ENCODE measurements at regions not wholly inside any gene's neighbourhood (a gene's known extent, or its start where the extent isn't known, plus 50 kb on each side); places are given as distances from the start of the nearest gene placed in this dataset.

DNA sequence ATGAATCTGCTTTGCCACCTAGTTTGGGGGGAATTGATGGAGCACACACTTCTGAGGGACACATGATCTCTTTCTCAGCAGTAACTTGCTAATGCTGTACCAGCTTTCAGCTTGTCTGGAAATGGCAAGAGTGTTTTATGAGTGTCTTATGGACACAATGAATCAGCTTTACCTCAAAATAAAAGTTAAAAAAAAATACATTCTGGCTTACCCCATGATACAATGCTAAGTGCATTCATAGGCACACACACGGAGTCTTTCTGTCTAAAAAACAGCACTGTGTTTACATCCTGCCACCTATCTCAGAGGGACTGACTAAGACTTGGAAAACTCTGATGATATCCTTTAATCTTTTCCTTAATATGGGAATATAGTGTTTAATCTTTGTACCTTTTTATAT, 455.5 kb upstream of the ADAMTS5 start:
- no peaks in the 10 kb centered on the region for H3K9me3 ChIP-seq (ENCODE audit: control insufficient read depth in 1 of 2, low read length in 2 of 2)

GRCh38 chr21:27421654-27422053, 454.8 kb upstream of the ADAMTS5 start:
- Histone ChIP-seq H3K27me3 (ENCODE audit: low read depth, low read length) (no peaks in the 10 kb centered on the region), H3K4me3 (ENCODE audit: low read depth in 1 of 2, low read length in 2 of 2) (no peak overlapping the region), H3K4me1 (ENCODE audit: control insufficient read depth in 1 of 2, insufficient read depth in 2 of 2, low read length in 2 of 2) (no peaks in the 10 kb centered on the region), H3K36me3 (ENCODE audit: control insufficient read depth in 1 of 2, insufficient read depth in 2 of 2, low read length in 2 of 2) (no peaks in the 10 kb centered on the region), H3K27ac (ENCODE audit: low read length) (no peak overlapping the region), H3K9me3 (ENCODE audit: control insufficient read depth in 1 of 2, low read length in 2 of 2) (no peaks in the 10 kb centered on the region)

More for the DNA sequence above, 455.5 kb upstream of the ADAMTS5 start:
- Histone ChIP-seq H3K27ac (ENCODE audit: low read length) (no peak overlapping the region), H3K4me3 (ENCODE audit: low read depth in 1 of 2, low read length in 2 of 2) (no peak overlapping the region), H3K36me3 (ENCODE audit: control insufficient read depth in 1 of 2, insufficient read depth in 2 of 2, low read length in 2 of 2) (no peaks in the 10 kb centered on the region), H3K27me3 (ENCODE audit: low read depth, low read length) (no peaks in the 10 kb centered on the region), H3K4me1 (ENCODE audit: control insufficient read depth in 1 of 2, insufficient read depth in 2 of 2, low read length in 2 of 2) (no peaks in the 10 kb centered on the region)

DNA sequence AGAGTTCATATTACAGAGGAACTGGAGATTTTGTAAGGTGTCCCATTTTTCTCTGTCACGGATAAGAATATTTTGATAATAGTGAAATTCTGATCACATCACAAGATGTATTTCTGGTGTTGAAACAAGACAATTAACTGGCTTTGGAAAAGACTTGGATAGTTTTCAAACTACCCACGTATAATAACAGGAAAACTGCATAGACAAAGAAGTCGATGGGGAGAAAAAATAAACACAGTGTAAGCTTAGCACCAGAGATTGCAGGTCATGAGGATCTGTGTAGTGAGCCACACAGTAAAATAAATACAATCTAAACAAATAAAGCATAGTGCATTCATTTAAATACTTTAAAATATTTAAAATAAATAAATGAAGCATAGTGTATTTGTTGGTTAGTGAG, 452.3 kb upstream of the ADAMTS5 start:
- Histone ChIP-seq H3K27me3 (ENCODE audit: low read depth, low read length) (no peaks in the 10 kb centered on the region), H3K4me3 (ENCODE audit: low read depth in 1 of 2, low read length in 2 of 2) (no peak overlapping the region), H3K27ac (ENCODE audit: low read length) (no peak overlapping the region), H3K4me1 (ENCODE audit: control insufficient read depth in 1 of 2, insufficient read depth in 2 of 2, low read length in 2 of 2) (no peaks in the 10 kb centered on the region), H3K9me3 (ENCODE audit: control insufficient read depth in 1 of 2, low read length in 2 of 2) (peaks cover 0 to 5% of the 10 kb centered on the region in 2 donors), H3K36me3 (ENCODE audit: control insufficient read depth in 1 of 2, insufficient read depth in 2 of 2, low read length in 2 of 2) (no peaks in the 10 kb centered on the region)

DNA sequence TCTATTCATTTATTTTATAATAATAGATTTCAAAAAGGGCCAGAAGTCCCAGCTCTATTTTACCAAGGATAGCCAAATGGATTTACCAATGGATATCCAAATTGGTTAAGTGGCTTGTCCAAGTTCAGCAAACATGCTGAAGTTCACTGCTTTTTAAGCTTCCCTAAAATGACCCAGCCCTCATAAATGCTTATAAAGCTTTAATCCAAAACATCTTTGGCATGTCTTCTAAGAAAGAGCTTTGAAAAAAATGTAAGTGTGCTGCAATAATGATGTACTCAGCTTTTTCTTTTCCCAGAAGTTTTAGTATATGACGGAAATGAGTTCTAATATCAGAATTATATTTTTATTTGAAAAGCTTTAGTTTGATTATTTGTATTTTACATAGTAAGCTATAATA, 451.5 kb upstream of the ADAMTS5 start:
- Histone ChIP-seq H3K9me3 (ENCODE audit: control insufficient read depth in 1 of 2, low read length in 2 of 2) (peaks cover 0 to 5% of the 10 kb centered on the region in 2 donors), H3K36me3 (ENCODE audit: control insufficient read depth in 1 of 2, insufficient read depth in 2 of 2, low read length in 2 of 2) (no peaks in the 10 kb centered on the region), H3K4me1 (ENCODE audit: control insufficient read depth in 1 of 2, insufficient read depth in 2 of 2, low read length in 2 of 2) (no peaks in the 10 kb centered on the region), H3K27ac (ENCODE audit: low read length) (no peak overlapping the region), H3K4me3 (ENCODE audit: low read depth in 1 of 2, low read length in 2 of 2) (no peak overlapping the region), H3K27me3 (ENCODE audit: low read depth, low read length) (no peaks in the 10 kb centered on the region)

DNA sequence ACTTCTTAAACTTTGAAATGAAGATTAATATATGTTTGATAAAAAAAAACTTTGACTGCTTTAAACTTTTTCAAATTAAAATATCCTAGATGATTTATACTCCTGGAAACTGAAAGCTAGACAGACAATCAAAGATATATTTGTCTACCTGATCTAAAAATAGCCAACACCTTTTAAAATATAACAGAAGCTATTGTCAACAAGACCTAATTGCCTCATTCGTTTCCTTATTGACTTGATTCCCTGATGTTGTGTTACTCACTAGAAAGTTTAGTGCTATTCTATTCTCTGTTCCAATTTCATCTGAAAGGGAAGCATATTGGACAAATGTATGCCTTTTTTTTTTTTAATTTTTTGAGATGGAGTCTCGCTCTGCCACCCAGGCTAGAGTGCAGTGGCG, 445.6 kb upstream of the ADAMTS5 start:
- Histone ChIP-seq H3K27ac (ENCODE audit: low read length) (no peak overlapping the region), H3K36me3 (ENCODE audit: control insufficient read depth in 1 of 2, insufficient read depth in 2 of 2, low read length in 2 of 2) (no peaks in the 10 kb centered on the region)

GRCh38 chr21:27408826-27409225, 441.9 kb upstream of the ADAMTS5 start:
- H3K9me3 ChIP-seq (ENCODE audit: control insufficient read depth in 1 of 2, low read length in 2 of 2) = no peaks in the 10 kb centered on the region
- H3K27ac ChIP-seq (ENCODE audit: low read length) = no peak overlapping the region
- peaks cover 0 to 3% of the 10 kb centered on the region in 2 donors for H3K4me1 ChIP-seq (ENCODE audit: control insufficient read depth in 1 of 2, insufficient read depth in 2 of 2, low read length in 2 of 2)
- no peaks in the 10 kb centered on the region for H3K36me3 ChIP-seq (ENCODE audit: control insufficient read depth in 1 of 2, insufficient read depth in 2 of 2, low read length in 2 of 2)
- H3K27me3 ChIP-seq (ENCODE audit: low read depth, low read length) = no peaks in the 10 kb centered on the region
- no peak overlapping the region for H3K4me3 ChIP-seq (ENCODE audit: low read depth in 1 of 2, low read length in 2 of 2)

More for the DNA sequence above, 445.6 kb upstream of the ADAMTS5 start:
- Histone ChIP-seq H3K9me3 (ENCODE audit: control insufficient read depth in 1 of 2, low read length in 2 of 2) (peaks cover 0 to 5% of the 10 kb centered on the region in 2 donors), H3K4me1 (ENCODE audit: control insufficient read depth in 1 of 2, insufficient read depth in 2 of 2, low read length in 2 of 2) (no peaks in the 10 kb centered on the region), H3K27me3 (ENCODE audit: low read depth, low read length) (no peaks in the 10 kb centered on the region), H3K4me3 (ENCODE audit: low read depth in 1 of 2, low read length in 2 of 2) (no peak overlapping the region)

DNA sequence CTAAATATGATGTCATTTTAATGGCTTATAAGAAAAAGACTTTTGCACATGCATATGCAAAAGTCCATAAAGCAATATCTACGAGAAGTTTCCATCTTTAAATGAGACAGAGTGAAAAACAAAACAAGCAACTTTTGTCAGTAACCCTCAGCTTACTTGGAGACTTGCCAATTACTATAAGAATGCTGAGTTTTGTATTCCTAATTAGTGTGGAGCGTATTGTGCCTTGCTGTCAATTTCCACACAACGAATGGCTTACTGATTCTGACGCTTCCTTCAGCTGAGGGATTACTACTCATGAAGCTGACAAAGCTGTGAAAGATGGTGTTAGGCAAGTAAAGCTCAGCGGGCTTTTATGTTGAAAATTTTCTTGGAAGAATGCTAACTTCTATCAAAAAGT, 440.4 kb upstream of the ADAMTS5 start:
- Histone ChIP-seq H3K4me1 (ENCODE audit: control insufficient read depth in 1 of 2, insufficient read depth in 2 of 2, low read length in 2 of 2) (peaks cover 0 to 3% of the 10 kb centered on the region in 2 donors), H3K27ac (ENCODE audit: low read length) (no peak overlapping the region), H3K27me3 (ENCODE audit: low read depth, low read length) (no peaks in the 10 kb centered on the region), H3K4me3 (ENCODE audit: low read depth in 1 of 2, low read length in 2 of 2) (no peak overlapping the region), H3K36me3 (ENCODE audit: control insufficient read depth in 1 of 2, insufficient read depth in 2 of 2, low read length in 2 of 2) (no peaks in the 10 kb centered on the region), H3K9me3 (ENCODE audit: control insufficient read depth in 1 of 2, low read length in 2 of 2) (no peaks in the 10 kb centered on the region)

DNA sequence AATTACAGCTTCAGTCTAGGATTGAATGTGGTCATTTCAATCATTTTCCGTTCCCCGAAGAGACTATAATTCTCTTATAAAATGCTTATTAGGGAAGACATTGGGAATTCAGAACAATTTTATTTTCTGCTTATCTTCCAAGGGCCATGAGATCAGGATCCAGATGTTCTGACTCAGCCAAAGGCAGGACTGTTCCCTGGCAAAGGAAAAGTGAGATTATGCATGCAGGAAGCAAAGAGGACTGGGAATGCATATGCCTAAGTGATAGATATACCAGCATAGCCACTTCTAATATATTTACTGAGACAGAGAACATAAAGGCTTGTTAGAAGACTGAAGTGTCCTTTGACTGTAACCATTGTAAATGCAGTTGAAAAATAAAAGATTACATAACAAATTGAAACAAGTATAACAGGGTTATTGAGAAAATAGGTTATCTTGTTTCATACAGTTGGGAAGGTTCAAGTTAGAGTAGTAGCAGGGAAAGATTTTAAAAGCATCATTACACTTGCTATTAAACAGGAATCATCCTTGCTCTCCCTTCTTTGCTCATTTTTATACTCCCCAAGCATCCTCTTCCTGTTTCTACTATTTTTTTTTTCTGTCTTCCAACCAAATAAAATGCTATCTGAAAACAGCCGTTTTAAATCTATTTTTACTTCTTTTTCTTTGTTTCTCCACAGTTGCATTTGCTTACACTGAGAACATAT, 439.6 kb upstream of the ADAMTS5 start:
- Histone ChIP-seq H3K9me3 (ENCODE audit: control insufficient read depth in 1 of 2, low read length in 2 of 2) (no peaks in the 10 kb centered on the region), H3K4me3 (ENCODE audit: low read depth in 1 of 2, low read length in 2 of 2) (no peak overlapping the region), H3K27ac (ENCODE audit: low read length) (no peak overlapping the region)

DNA sequence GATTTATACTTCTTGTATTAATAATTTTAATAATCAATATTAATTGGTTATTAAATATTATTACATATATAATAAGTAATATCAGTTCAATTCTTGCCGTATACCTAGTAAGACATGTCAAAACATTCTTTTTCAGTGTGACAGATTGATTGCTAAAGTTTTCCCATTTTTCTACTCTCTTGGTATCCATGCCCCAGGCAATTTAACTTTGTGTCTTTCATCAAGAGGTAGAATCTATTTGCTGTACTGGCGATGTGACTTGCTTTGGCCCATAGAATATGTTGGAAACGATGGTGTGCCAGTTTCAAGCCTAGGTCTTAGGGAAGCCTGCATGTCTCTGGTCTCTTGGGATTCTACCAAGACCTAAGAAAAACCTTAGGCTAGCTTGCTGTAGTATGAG, 436.1 kb upstream of the ADAMTS5 start:
- Histone ChIP-seq H3K4me3 (ENCODE audit: low read depth in 1 of 2, low read length in 2 of 2) (no peak overlapping the region), H3K27me3 (ENCODE audit: low read depth, low read length) (no peaks in the 10 kb centered on the region), H3K36me3 (ENCODE audit: control insufficient read depth in 1 of 2, insufficient read depth in 2 of 2, low read length in 2 of 2) (no peaks in the 10 kb centered on the region), H3K9me3 (ENCODE audit: control insufficient read depth in 1 of 2, low read length in 2 of 2) (no peaks in the 10 kb centered on the region), H3K27ac (ENCODE audit: low read length) (no peak overlapping the region), H3K4me1 (ENCODE audit: control insufficient read depth in 1 of 2, insufficient read depth in 2 of 2, low read length in 2 of 2) (peaks cover 0 to 3% of the 10 kb centered on the region in 2 donors)

More for the DNA sequence above, 439.6 kb upstream of the ADAMTS5 start:
- Histone ChIP-seq H3K36me3 (ENCODE audit: control insufficient read depth in 1 of 2, insufficient read depth in 2 of 2, low read length in 2 of 2) (no peaks in the 10 kb centered on the region), H3K27me3 (ENCODE audit: low read depth, low read length) (no peaks in the 10 kb centered on the region), H3K4me1 (ENCODE audit: control insufficient read depth in 1 of 2, insufficient read depth in 2 of 2, low read length in 2 of 2) (peaks cover 0 to 3% of the 10 kb centered on the region in 2 donors)

DNA sequence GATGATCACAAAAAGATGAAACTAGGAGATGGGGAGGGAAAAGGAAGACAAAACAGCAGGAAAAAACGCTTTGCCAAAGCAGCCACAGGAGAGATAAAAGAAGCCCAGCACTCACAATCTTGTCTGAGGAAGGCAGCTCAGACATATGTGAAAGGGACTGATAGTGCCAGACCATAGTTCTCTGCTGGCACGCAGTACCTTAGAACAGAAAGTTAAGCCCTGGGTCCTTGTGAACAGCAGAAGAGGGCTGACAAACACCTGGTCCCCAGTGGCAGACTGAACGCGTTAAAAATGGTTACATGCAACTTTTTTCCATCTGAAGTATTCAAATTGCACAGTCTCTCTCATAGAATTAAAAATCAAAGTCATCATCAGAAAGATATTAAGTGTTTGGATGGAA, 433.2 kb upstream of the ADAMTS5 start:
- Histone ChIP-seq H3K4me1 (ENCODE audit: control insufficient read depth in 1 of 2, insufficient read depth in 2 of 2, low read length in 2 of 2) (no peaks in the 10 kb centered on the region), H3K36me3 (ENCODE audit: control insufficient read depth in 1 of 2, insufficient read depth in 2 of 2, low read length in 2 of 2) (no peaks in the 10 kb centered on the region), H3K9me3 (ENCODE audit: control insufficient read depth in 1 of 2, low read length in 2 of 2) (no peaks in the 10 kb centered on the region), H3K27ac (ENCODE audit: low read length) (no peak overlapping the region), H3K27me3 (ENCODE audit: low read depth, low read length) (no peaks in the 10 kb centered on the region), H3K4me3 (ENCODE audit: low read depth in 1 of 2, low read length in 2 of 2) (no peak overlapping the region)

DNA sequence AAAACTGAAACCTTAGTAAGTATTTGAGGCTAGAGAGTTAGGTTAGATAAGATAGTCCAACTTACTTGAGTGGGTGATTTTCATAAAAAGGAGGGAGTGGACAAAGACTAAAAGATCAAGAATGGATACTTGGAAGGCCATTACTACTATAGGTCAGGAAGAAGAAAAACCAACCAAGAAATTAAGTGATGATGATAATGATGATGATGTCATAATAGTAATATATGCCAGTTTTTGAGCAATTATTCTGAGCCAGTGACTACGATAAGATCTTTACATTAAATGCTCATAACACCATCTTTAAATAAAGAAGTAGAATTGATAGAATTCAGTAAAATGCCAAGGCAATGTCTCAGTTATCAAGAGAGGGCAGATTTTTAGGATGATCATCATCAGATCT, 430.7 kb upstream of the ADAMTS5 start:
- no peak overlapping the region for H3K4me3 ChIP-seq (ENCODE audit: low read depth in 1 of 2, low read length in 2 of 2)
- H3K27me3 ChIP-seq (ENCODE audit: low read depth, low read length) = no peaks in the 10 kb centered on the region
- no peaks in the 10 kb centered on the region for H3K36me3 ChIP-seq (ENCODE audit: control insufficient read depth in 1 of 2, insufficient read depth in 2 of 2, low read length in 2 of 2)
- no peak overlapping the region for H3K27ac ChIP-seq (ENCODE audit: low read length)
- H3K4me1 ChIP-seq (ENCODE audit: control insufficient read depth in 1 of 2, insufficient read depth in 2 of 2, low read length in 2 of 2) = no peaks in the 10 kb centered on the region
- no peaks in the 10 kb centered on the region for H3K9me3 ChIP-seq (ENCODE audit: control insufficient read depth in 1 of 2, low read length in 2 of 2)

DNA sequence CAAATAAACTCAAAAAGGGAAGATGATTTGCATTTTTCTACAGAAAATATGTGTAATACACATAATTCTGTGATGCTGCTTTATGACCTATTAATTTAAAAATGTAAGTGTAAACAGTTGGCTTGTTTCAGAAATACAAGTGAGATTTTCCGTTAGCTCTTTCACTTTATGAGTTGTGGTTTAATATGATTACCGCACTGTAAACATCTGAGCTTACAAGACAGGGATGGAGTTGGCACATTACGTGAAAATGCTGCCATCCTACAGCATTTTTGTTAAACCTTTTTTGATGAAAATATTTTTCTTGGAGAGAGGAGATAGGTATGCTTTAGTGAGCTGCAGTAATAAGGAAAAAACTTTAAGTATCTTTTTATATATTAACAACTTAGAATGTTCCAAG, 426.8 kb upstream of the ADAMTS5 start:
- H3K4me1 ChIP-seq (ENCODE audit: control insufficient read depth in 1 of 2, insufficient read depth in 2 of 2, low read length in 2 of 2) = no peaks in the 10 kb centered on the region
- H3K9me3 ChIP-seq (ENCODE audit: control insufficient read depth in 1 of 2, low read length in 2 of 2) = no peaks in the 10 kb centered on the region
- H3K27me3 ChIP-seq (ENCODE audit: low read depth, low read length) = no peaks in the 10 kb centered on the region
- no peak overlapping the region for H3K4me3 ChIP-seq (ENCODE audit: low read depth in 1 of 2, low read length in 2 of 2)
- no peak overlapping the region for H3K27ac ChIP-seq (ENCODE audit: low read length)
- no peaks in the 10 kb centered on the region for H3K36me3 ChIP-seq (ENCODE audit: control insufficient read depth in 1 of 2, insufficient read depth in 2 of 2, low read length in 2 of 2)

All from muscle layer of duodenum (tissue), 2 donors.